NCI-H69 (cell line): ENCODE measurements at regions not wholly inside any gene's neighbourhood (a gene's known extent, or its start where the extent isn't known, plus 50 kb on each side); places are given as distances from the start of the nearest gene placed in this dataset.
"Not testable (repeated sequence)": the region's sequence is repeated elsewhere in the genome, so short reads cannot be mapped to it uniquely, and the experiment has no call there.

ENCODE experiments used
- DNase-seq: peaks from one replicate; lab custom pipeline; 2025; lab: John Stamatoyannopoulos, UW

DNA sequence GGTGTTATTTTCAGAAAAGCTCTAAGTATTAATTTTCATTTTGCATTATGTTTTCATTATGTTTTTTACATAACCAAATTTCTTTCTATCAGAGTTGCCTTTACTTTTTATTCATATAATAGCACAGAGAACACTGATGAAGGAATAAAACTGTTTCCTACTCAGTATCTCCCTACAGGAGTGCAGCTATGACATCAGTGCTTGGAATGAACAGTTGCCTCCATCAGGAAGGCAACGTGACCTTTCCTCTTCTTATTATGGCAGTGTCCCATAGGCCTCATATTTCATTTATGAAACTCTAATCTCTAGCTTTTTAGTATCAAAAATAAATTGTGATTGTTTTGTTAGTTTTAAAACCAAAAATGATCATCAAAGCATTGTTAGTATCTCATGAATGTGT is 712.8 kb downstream of the CD109 start:
- no peak for DNase-seq

DNA sequence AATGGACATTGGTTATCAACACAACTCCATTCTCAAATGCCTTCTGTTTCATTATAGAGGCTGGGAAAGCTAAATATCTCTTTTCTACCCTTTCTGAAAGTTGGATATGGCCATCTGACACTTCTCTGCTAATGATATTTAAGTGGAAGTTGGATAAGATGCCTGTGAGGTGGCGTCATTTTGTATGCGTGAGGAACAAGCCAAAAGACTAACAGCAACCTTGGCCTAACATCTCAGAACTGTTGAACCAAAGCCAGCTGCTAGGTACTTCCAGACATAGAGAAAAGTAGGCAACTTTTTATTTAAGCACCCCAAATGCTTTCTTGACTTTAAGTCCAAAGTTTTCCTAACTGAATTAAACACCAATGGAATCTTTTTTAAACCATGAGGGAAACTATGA is 708.4 kb downstream of the CD109 start:
- DNase-seq: no peak

- DNase-seq: no peak
Measured at GRCh38 chr6:74402781-74403180, 706.8 kb downstream of the CD109 start.

GRCh38 chr6:74378437-74378836 is 682.4 kb downstream of the CD109 start:
- DNase-seq: not testable (repeated sequence)

GRCh38 chr6:74369556-74369993 is 673.6 kb downstream of the CD109 start:
- DNase-seq: no peak

- DNase-seq: no peak
Measured at GRCh38 chr6:74368746-74369145, 672.7 kb downstream of the CD109 start.

GRCh38 chr6:74366634-74367033 is 670.6 kb downstream of the CD109 start:
- no peak for DNase-seq

DNA sequence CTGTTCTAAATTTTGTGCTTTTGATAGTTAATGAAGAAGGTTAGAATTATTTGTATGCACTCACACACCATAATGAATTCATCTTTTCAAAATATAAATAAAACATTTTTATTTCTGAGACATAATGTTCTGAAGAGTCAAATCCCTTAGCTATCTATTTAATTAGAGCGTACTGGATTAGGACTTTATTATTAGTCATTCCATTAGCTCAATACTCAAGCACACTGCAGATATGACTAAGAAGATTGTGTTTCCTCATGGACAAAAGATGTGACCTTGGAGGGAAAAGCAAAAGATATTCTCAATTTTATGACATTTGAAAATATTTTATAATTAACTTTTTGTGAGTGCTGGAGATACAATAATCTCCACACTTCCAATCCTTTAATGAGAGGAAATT is 666.4 kb downstream of the CD109 start:
- DNase-seq: no peak

GRCh38 chr6:74357321-74357720 is 661.3 kb downstream of the CD109 start:
- no peak for DNase-seq

GRCh38 chr6:74356391-74356790 is 660.4 kb downstream of the CD109 start:
- DNase-seq: no peak

DNA sequence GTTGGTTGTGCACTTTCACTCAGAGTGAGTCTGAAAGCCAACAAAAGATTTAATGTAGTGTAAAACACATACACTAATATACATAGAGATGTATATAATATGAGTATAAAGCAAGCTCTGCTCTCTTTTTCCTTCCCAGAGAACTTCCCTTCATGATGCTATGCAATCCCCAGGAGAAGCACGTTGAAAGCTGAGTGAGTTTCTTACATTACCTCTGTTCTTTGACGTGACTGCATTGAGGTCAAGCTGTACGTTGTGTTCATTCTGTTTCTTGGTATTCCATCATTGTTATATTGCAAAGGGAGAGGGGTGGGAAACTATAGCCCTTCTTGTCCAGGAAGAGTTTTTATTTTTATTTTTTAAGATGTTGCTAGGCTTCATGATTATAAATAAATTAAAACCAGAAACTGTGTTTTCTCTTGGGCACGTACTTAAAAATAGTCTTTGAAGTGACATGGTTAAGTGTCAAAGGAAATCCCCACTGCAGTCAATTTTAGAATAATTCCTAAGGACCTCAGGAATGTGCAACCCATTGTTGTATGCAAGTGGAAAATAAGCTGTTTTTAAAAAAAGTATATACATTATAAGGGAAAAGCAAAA is 651.0 kb downstream of the CD109 start:
- DNase-seq: no peak

- DNase-seq: no peak
Measured at GRCh38 chr6:74343804-74344203, 647.8 kb downstream of the CD109 start.

GRCh38 chr6:74343321-74343720 is 647.3 kb downstream of the CD109 start:
- not testable (repeated sequence) for DNase-seq

- no peak for DNase-seq
Measured at GRCh38 chr6:74334722-74335121, 638.7 kb downstream of the CD109 start.

GRCh38 chr6:74333406-74333805 is 637.4 kb downstream of the CD109 start:
- no peak for DNase-seq

DNA sequence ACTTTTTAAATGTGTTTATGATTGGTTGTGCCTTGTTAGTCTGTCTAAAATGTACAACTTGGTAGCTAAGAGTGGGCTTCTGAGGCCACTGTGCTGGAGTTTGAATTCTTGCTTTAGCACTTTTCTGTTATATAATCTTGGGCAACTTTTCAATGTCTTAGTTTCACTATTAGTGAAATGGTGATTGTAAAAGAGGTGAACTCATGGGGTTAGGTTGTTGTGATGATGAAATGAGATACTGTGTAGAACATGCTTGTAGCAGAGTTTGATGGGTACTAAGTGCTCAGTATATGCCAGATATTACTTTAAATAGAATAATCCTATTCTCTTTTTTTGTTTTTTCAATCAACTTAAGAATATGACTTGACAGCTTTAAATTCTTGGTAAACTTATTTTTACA is 624.7 kb downstream of the CD109 start:
- DNase-seq: no peak

GRCh38 chr6:74320074-74320473 is 624.1 kb downstream of the CD109 start:
- DNase-seq: no peak

GRCh38 chr6:74319292-74319691 is 623.3 kb downstream of the CD109 start:
- DNase-seq: no peak

GRCh38 chr6:74318738-74319137 is 622.7 kb downstream of the CD109 start:
- no peak for DNase-seq

DNA sequence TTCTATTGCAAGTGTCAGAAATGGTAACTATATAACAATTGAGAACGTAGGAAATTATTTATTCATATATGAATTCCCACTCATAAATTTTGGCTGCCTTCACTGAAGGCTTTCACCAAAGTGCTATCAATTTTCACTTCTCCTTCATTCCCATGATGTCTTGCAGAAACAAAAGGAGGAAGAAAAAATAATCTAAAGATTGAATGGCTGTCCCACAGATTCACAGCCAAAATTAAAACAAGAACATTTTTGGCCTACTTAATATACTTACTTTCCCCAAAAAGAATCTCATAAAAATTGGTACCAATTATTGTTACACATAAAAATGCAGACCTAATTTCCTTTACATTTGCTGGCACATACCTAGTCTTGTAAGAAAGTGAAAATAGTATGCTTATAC is 616.1 kb downstream of the CD109 start:
- no peak for DNase-seq

DNA sequence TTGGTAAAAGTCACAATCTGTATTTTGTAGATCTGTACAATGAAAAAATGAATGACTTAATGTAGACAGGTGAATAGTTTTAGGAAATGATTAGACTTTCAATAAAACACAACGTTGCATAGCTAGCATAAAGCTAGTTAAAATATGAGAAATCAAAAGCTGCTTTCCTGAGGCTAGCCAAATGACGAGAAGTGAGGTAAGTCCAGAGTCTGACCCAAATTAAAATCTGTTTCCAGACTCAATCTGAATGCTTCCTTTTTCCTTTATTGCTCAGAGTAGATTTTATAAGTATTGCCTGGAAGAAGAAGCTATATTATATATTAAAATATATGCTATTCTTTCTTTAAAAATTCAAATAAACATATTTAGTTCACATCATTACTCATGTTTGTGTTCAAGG is 615.4 kb downstream of the CD109 start:
- DNase-seq: no peak

GRCh38 chr6:74289884-74290283 is 593.9 kb downstream of the CD109 start:
- DNase-seq: no peak

DNA sequence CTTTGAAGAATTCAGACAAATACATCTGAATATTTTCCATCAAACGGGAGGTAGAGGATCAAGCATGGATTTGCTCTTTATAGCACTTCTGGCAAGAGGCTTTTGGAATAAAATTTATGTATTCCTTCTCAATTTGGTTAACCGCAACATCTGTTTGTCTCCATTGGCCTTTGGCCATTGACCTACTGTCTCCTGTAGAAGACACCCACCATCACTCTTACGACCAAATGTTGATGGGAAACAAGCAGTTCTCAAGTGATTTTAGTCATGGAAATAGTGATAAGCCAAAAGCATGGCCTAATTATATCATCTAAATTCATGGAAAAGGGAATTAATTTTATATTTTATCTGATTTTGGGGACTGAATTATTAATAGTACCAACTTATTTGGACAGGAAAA is 591.9 kb downstream of the CD109 start:
- DNase-seq: no peak

DNA sequence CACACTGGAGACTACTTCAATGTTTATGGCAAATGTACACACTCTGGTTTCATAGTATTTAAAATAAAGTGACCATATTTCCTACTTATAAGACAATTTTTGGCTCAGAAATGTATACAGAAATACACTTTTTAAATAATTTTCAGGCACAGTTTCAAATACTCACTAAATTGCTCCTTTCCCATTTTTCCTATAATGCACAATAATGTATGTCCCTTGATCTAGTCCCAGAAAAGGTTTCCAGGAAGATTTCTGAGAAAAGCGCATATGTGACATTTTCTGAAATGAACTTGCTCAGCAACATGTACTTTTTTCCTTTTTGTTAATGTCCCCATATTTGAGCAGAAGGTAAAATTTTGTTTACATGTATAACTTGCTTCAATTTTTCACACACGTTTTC is 591.4 kb downstream of the CD109 start:
- no peak for DNase-seq

DNA sequence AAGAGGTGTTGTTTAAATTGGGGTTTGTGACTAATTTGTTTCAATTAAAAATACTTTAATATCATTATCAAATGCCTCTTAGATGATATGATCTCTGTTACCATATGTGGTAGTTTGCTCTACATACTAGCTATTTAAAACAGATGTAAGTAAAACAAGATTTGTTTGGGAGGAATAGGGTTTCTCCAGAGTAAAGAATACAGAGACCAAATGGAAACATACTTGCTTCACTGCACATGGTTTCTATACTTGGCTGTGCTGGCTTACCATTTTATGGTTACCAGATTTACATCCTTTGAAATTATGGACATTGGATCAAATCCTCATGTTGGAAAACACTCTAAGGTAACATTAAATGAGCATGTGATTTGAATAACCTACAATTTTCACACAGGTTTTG is 588.3 kb downstream of the CD109 start:
- DNase-seq: no peak
